Heart left ventricle (tissue), 13 donors: ENCODE measurements at regions not wholly inside any gene's neighbourhood (a gene's known extent, or its start where the extent isn't known, plus 50 kb on each side); places are given as distances from the start of the nearest gene placed in this dataset.

Experiments
- CTCF ChIP-seq, 12 donors: fragments of 200-600 bp; sonication (generic) in 4 of 12; IDR thresholded peaks; one replicate each; pipeline versions ENCODE4 v1.5.0 to v1.8.0; 2018 to 2022; ENCODE audit warnings: antibody characterized with exemption in 12 of 12, mild to moderate bottlenecking in 5 of 12
- POLR2A ChIP-seq, 2 donors: fragments of 450-650 bp; IDR thresholded peaks; one replicate each; pipeline ENCODE4 v1.6.1; 2017; ENCODE audit warnings: antibody characterized with exemption in 2 of 2, mild to moderate bottlenecking in 2 of 2, moderate library complexity in 2 of 2
- donor health status: ischemic (EF 13 %, LVEDD 7.1; RV severe dilation, severe dysfunction).
- donor health status: DM: no; HTN: yes; CAD: no.
- donor health status: DM: no; HTN: no; CAD: no.
- donor health status: ischemic (EF 25% LVEDD 6.9; RV normal size, moderate dysfunction).
- donor health status: ischemic (EF 25% LVEDD 5.7; RV mildly dilated, moderate dysfunction).
- donor health status: ischemic (EF 35%, LVEDD 5.7; RV mildly dilated, moderate dysfunction).
- donor health status: nonischemic (EF 11% LVEDD 7.7; RV severe dilation, severe dysfunction).
- donor health status: DM: yes; HTN: yes; CAD: no.
- donor health status: PGD.
- donor health status: ischemic (EF 29% LVEDD 5.4; RV normal size, mild dysfunction).
- donor health status: nonischemic (EF 23%, LVEDD 6.1; RV moderate dilation, normal function).

GRCh38 chr4:166323250-166323649, 450.2 kb downstream of the TLL1 start:
- TF ChIP-seq POLR2A (IDR thresholded peaks at IDR 0.05) (no peak), CTCF (IDR thresholded peaks at IDR 0.05) (no peak)
